Neural progenitor cell (in vitro differentiated cells): ENCODE measurements at regions not wholly inside any gene's neighbourhood (a gene's known extent, or its start where the extent isn't known, plus 50 kb on each side); places are given as distances from the start of the nearest gene placed in this dataset.

ENCODE experiments used
- CTCF ChIP-seq: fragments of 200-600 bp; sonication (generic); IDR thresholded peaks from 2 replicates; pipeline ENCODE4 v1.5.1; 2017; ENCODE audit warnings: antibody characterized with exemption, mild to moderate bottlenecking
- EZH2 ChIP-seq: fragments of 200-600 bp; sonication (generic); IDR thresholded peaks from 2 replicates; pipeline ENCODE4 v1.6.1; 2017; ENCODE audit warnings: antibody characterized with exemption, mild to moderate bottlenecking, moderate library complexity

- TF ChIP-seq EZH2 (no peak), CTCF (no peak)
These were observed 59.0 kb upstream of the BOD1 start for GRCh38 chr5:173675287-173675996.
